A549 (cell line): ENCODE measurements at regions not wholly inside any gene's neighbourhood (a gene's known extent, or its start where the extent isn't known, plus 50 kb on each side); places are given as distances from the start of the nearest gene placed in this dataset.

Experiments used
- ATAC-seq, 2 experiments: fragments of 200-7000 bp in 1 of 2; fragments of >200 bp in 1 of 2; cut with Nextera tagmentation in 1 of 2; cut with Tn5 transposase in 1 of 2; 3 replicates each; pipeline versions ENCODE4 v1.8.0 to v1.9.1; 2018 to 2020; ENCODE audit warnings: mild to moderate bottlenecking in 1 of 2, moderate library complexity in 1 of 2
- CTCF ChIA-PET: fragments of 300-600 bp; sonication (Branson Sonifier 250); formaldehyde crosslinking; extraction: SDS; loops from one replicate; lab custom pipeline; 2021; ENCODE audit warnings: antibody characterized with exemption, inconsistent platforms; lab: Yijun Ruan, JAX
- POLR2A ChIA-PET: fragments of 350-600 bp; formaldehyde crosslinking; extraction: SDS; loops from one replicate; lab custom pipeline; 2021; ENCODE audit warnings: antibody characterized with exemption, inconsistent platforms; lab: Yijun Ruan, JAX
- DNase-seq, 2 experiments: peaks; one replicate each; pipeline versions ENCODE4 v3.0.0 to v3.0.0-alpha.2; 2011 to 2016; ENCODE audit warnings: low read depth in 1 of 2, low spot score in 1 of 2
- FAIRE-seq: peaks from 2 replicates; lab custom pipeline; 2011; peaks lifted over from hg19 to GRCh38; lab: Jason Lieb, UNC
- H3K27ac ChIP-seq, 2 experiments: fragments of >200 bp; sonication (Bioruptor Twin); formaldehyde crosslinking; 3 replicates each; pipeline ENCODE4 v1.5.1; 2016 to 2017
- H3K4me1 ChIP-seq: fragments of >200 bp; sonication (Bioruptor Twin); formaldehyde crosslinking; 3 replicates; pipeline ENCODE4 v1.6.1; 2016
- H3K4me2 ChIP-seq: fragments of >200 bp; sonication (Bioruptor Twin); formaldehyde crosslinking; 3 replicates; pipeline ENCODE4 v1.6.1; 2016
- H3K4me3 ChIP-seq: fragments of >200 bp; sonication (Bioruptor Twin); formaldehyde crosslinking; 3 replicates; pipeline ENCODE4 v1.5.1; 2016
- H3K9me3 ChIP-seq: fragments of >200 bp; sonication (Bioruptor Twin); formaldehyde crosslinking; 3 replicates; pipeline ENCODE4 v1.6.1; 2016
- BHLHE40 ChIP-seq: IDR thresholded peaks from 2 replicates; pipeline ENCODE4 v1.6.1; 2012; ENCODE audit warnings: low read depth, low read length, inconsistent platforms
- CEBPB ChIP-seq, 2 experiments: fragments of >200 bp in 1 of 2; sonication (Bioruptor Twin) in 1 of 2; formaldehyde crosslinking in 1 of 2; IDR thresholded peaks; 2 replicates each; pipeline ENCODE4 v1.6.1; 2012 to 2016
- CHD2 ChIP-seq: fragments of 150-350 bp; IDR thresholded peaks from 2 replicates; pipeline ENCODE4 v1.6.1; 2014; ENCODE audit warnings: low read length; ENCODE audit not compliant: partially characterized antibody
- EHMT2 ChIP-seq: fragments of 200-600 bp; sonication (generic); IDR thresholded peaks from 2 replicates; pipeline ENCODE4 v1.6.1; 2016; ENCODE audit warnings: antibody characterized with exemption, low read depth, mild to moderate bottlenecking, moderate library complexity
- EP300 ChIP-seq, 2 experiments: fragments of >200 bp; sonication (Bioruptor Twin); formaldehyde crosslinking; IDR thresholded peaks; 2 replicates in 1 of 2; 3 replicates in 1 of 2; pipeline ENCODE4 v1.6.1; 2016 to 2017
- FOSB ChIP-seq: fragments of 250-450 bp; sonication (Bioruptor Pico); IDR thresholded peaks from 2 replicates; pipeline ENCODE4 v1.5.0; 2020; ENCODE audit warnings: mild to moderate bottlenecking, moderate library complexity
- FOSL2 ChIP-seq, 2 experiments: fragments of 450-650 bp in 1 of 2; fragments of >200 bp in 1 of 2; sonication (Bioruptor Twin) in 1 of 2; formaldehyde crosslinking; IDR thresholded peaks; 2 replicates each; pipeline versions ENCODE4 v1.5.0 to v1.6.1; 2016 to 2020; ENCODE audit warnings: mild to moderate bottlenecking in 1 of 2, moderate library complexity in 1 of 2
- HOXB5 ChIP-seq: fragments of 250-450 bp; sonication (Bioruptor Pico); IDR thresholded peaks from 2 replicates; pipeline ENCODE4 v1.5.0; 2020; ENCODE audit warnings: mild to moderate bottlenecking, moderate library complexity
- KDM1A ChIP-seq: fragments of 200-600 bp; sonication (generic); IDR thresholded peaks from 2 replicates; pipeline ENCODE4 v1.6.1; 2016; ENCODE audit warnings: low read depth, mild to moderate bottlenecking
- PHF8 ChIP-seq: fragments of 200-600 bp; sonication (generic); IDR thresholded peaks from 2 replicates; pipeline ENCODE4 v1.6.1; 2016; ENCODE audit warnings: low read depth, mild to moderate bottlenecking, antibody characterized with exemption, moderate library complexity, borderline replicate concordance
- POLR2AphosphoS2 ChIP-seq: conservative IDR thresholded peaks from 2 replicates; pipeline ENCODE4 v1.6.1; 2012; ENCODE audit warnings: low read length, improper control_type of control experiment, inconsistent platforms
- RFX5 ChIP-seq: fragments of 450-650 bp; IDR thresholded peaks from 2 replicates; pipeline ENCODE4 v1.7.1; 2014; ENCODE audit warnings: antibody characterized with exemption, mild to moderate bottlenecking, moderate library complexity
- SREBF2 ChIP-seq: fragments of 450-650 bp; IDR thresholded peaks from 2 replicates; pipeline ENCODE4 v1.6.1; 2014; ENCODE audit warnings: mild to moderate bottlenecking, moderate library complexity
- TP53 ChIP-seq: fragments of 250-450 bp; sonication (Bioruptor Pico); IDR thresholded peaks from 2 replicates; pipeline ENCODE4 v1.5.0; 2021; ENCODE audit warnings: mild to moderate bottlenecking, moderate library complexity
- ZFP36 ChIP-seq: fragments of 450-650 bp; IDR thresholded peaks from 2 replicates; pipeline ENCODE4 v1.6.1; 2014; ENCODE audit warnings: borderline replicate concordance; ENCODE audit not compliant: partially characterized antibody
- WGBS: methylation state at CpG from one replicate; pipeline ENCODE4 v1.1.6; 2017; ENCODE audit errors: missing lambda C conversion rate; 5-methylcytosine and 5-hydroxymethylcytosine counted together
- TF ChIP-seq, protein P1 (sequence below): fragments of 450-650 bp; IDR thresholded peaks from 2 replicates; pipeline ENCODE4 v1.6.1; 2014; ENCODE audit warnings: antibody characterized with exemption
- TF ChIP-seq, protein P2 (sequence below): IDR thresholded peaks from 2 replicates; pipeline ENCODE4 v1.6.1; 2012; ENCODE audit warnings: low read depth, borderline replicate concordance
- TF ChIP-seq, protein P3 (sequence below): fragments of 200-600 bp; sonication (generic); IDR thresholded peaks from 2 replicates; pipeline ENCODE4 v1.6.1; 2016; ENCODE audit warnings: antibody characterized with exemption, mild to moderate bottlenecking, moderate library complexity
- TF ChIP-seq, protein P4 (sequence below): fragments of 250-450 bp; sonication (Bioruptor Pico); IDR thresholded peaks from 2 replicates; pipeline ENCODE4 v1.5.0; 2021; ENCODE audit warnings: mild to moderate bottlenecking, moderate library complexity, borderline replicate concordance
- TF ChIP-seq, protein P5 (sequence below): fragments of >200 bp; sonication (Bioruptor Twin); formaldehyde crosslinking; IDR thresholded peaks from 2 replicates; pipeline ENCODE4 v1.6.1; 2016

DNA sequence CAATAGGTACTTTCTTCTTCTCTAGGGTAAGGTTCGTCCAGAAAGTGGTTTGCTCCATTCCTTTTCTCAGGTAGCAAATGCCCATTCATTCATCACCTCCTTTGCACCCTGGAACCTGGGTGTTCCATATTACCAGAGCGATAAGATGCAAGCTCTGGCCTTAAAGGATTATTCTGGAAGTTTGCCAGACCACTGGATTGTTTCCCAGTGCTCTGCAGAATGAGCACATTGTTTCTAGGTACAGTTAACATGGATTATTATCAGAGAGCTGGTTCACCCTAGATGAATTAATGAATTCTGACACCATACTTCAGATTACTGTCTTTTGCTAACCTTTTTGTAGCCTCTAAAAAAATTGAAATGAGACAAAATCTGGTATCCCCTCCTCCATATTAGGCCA is 170.9 kb upstream of the BMP4 start:
- TF ChIP-seq CHD2 = no peak
- no peak for TF ChIP-seq KDM1A
- no peak for TF ChIP-seq PHF8
- TF ChIP-seq, protein P1, sequence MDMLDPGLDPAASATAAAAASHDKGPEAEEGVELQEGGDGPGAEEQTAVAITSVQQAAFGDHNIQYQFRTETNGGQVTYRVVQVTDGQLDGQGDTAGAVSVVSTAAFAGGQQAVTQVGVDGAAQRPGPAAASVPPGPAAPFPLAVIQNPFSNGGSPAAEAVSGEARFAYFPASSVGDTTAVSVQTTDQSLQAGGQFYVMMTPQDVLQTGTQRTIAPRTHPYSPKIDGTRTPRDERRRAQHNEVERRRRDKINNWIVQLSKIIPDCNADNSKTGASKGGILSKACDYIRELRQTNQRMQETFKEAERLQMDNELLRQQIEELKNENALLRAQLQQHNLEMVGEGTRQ = no peak
- TF ChIP-seq BHLHE40 = no peak
- no peak for TF ChIP-seq ZFP36
- TF ChIP-seq, protein P2, sequence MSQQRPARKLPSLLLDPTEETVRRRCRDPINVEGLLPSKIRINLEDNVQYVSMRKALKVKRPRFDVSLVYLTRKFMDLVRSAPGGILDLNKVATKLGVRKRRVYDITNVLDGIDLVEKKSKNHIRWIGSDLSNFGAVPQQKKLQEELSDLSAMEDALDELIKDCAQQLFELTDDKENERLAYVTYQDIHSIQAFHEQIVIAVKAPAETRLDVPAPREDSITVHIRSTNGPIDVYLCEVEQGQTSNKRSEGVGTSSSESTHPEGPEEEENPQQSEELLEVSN = no peak
- TF ChIP-seq HOXB5 (CRISPR knock-in tag) = no peak
- no peak for TF ChIP-seq TP53 (CRISPR knock-in tag)
- TF ChIP-seq, protein P3, sequence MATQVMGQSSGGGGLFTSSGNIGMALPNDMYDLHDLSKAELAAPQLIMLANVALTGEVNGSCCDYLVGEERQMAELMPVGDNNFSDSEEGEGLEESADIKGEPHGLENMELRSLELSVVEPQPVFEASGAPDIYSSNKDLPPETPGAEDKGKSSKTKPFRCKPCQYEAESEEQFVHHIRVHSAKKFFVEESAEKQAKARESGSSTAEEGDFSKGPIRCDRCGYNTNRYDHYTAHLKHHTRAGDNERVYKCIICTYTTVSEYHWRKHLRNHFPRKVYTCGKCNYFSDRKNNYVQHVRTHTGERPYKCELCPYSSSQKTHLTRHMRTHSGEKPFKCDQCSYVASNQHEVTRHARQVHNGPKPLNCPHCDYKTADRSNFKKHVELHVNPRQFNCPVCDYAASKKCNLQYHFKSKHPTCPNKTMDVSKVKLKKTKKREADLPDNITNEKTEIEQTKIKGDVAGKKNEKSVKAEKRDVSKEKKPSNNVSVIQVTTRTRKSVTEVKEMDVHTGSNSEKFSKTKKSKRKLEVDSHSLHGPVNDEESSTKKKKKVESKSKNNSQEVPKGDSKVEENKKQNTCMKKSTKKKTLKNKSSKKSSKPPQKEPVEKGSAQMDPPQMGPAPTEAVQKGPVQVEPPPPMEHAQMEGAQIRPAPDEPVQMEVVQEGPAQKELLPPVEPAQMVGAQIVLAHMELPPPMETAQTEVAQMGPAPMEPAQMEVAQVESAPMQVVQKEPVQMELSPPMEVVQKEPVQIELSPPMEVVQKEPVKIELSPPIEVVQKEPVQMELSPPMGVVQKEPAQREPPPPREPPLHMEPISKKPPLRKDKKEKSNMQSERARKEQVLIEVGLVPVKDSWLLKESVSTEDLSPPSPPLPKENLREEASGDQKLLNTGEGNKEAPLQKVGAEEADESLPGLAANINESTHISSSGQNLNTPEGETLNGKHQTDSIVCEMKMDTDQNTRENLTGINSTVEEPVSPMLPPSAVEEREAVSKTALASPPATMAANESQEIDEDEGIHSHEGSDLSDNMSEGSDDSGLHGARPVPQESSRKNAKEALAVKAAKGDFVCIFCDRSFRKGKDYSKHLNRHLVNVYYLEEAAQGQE = no peak
- TF ChIP-seq FOSL2 (IDR thresholded peaks at IDR 0.05) = no peak
- TF ChIP-seq FOSL2 (CRISPR knock-in tag; IDR thresholded peaks at IDR 0.05) = no peak
- no peak for TF ChIP-seq RFX5
- TF ChIP-seq EHMT2 = no peak
- no peak for TF ChIP-seq FOSB (CRISPR knock-in tag)
- TF ChIP-seq POLR2AphosphoS2 = no peak
- no peak for TF ChIP-seq CEBPB (IDR thresholded peaks at IDR 0.05)
- TF ChIP-seq, protein P4, sequence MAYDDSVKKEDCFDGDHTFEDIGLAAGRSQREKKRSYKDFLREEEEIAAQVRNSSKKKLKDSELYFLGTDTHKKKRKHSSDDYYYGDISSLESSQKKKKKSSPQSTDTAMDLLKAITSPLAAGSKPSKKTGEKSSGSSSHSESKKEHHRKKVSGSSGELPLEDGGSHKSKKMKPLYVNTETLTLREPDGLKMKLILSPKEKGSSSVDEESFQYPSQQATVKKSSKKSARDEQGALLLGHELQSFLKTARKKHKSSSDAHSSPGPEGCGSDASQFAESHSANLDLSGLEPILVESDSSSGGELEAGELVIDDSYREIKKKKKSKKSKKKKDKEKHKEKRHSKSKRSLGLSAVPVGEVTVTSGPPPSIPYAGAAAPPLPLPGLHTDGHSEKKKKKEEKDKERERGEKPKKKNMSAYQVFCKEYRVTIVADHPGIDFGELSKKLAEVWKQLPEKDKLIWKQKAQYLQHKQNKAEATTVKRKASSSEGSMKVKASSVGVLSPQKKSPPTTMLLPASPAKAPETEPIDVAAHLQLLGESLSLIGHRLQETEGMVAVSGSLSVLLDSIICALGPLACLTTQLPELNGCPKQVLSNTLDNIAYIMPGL = no peak
- no peak for TF ChIP-seq EP300 (IDR thresholded peaks at IDR 0.05)
- TF ChIP-seq SREBF2 = no peak
- TF ChIP-seq, protein P5, sequence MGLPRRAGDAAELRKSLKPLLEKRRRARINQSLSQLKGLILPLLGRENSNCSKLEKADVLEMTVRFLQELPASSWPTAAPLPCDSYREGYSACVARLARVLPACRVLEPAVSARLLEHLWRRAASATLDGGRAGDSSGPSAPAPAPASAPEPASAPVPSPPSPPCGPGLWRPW = no peak
- WGBS = 24% methylated on average over 2 of the region's 2 CpGs
- Histone ChIP-seq H3K9me3 (no peaks in the 10 kb centered on the region), H3K4me1 (no peaks in the 10 kb centered on the region), H3K4me2 (no peak overlapping the region), H3K27ac (no peak overlapping the region), H3K4me3 (no peak overlapping the region)
- FAIRE-seq = no peak
- POLR2A ChIA-PET = no interaction called here
- CTCF ChIA-PET = no interaction called here
- ATAC-seq = no peak
- DNase-seq = no peak
